SK-N-SH treated with all-trans-retinoic acid at 6 μM for 48 hours (cell line): ENCODE measurements at regions not wholly inside any gene's neighbourhood (a gene's known extent, or its start where the extent isn't known, plus 50 kb on each side); places are given as distances from the start of the nearest gene placed in this dataset.

ENCODE experiments used
- CREB5 ChIP-seq: fragments of 250-450 bp; sonication (Bioruptor Pico); IDR thresholded peaks from 2 replicates; pipeline ENCODE4 v1.5.1; 2020; ENCODE audit warnings: low read depth, mild to moderate bottlenecking, moderate library complexity
- CSRNP3 ChIP-seq: fragments of 250-450 bp; sonication (Bioruptor Pico); IDR thresholded peaks from 2 replicates; pipeline ENCODE4 v1.5.1; 2021; ENCODE audit warnings: mild to moderate bottlenecking, moderate library complexity
- GLIS3 ChIP-seq: fragments of 250-450 bp; sonication (Bioruptor Pico); IDR thresholded peaks from 2 replicates; pipeline ENCODE4 v1.5.0; 2020; ENCODE audit warnings: mild to moderate bottlenecking, moderate library complexity
- ISL1 ChIP-seq: fragments of 250-450 bp; sonication (Bioruptor Pico); IDR thresholded peaks from 2 replicates; pipeline ENCODE4 v2.1.2; 2022; ENCODE audit warnings: mild to moderate bottlenecking, moderate library complexity
- PATZ1 ChIP-seq: fragments of 250-450 bp; sonication (Bioruptor Pico); IDR thresholded peaks from 2 replicates; pipeline ENCODE4 v1.8.0; 2020; ENCODE audit warnings: mild to moderate bottlenecking, moderate library complexity, borderline replicate concordance
- RARB ChIP-seq: fragments of 250-450 bp; sonication (Bioruptor Pico); IDR thresholded peaks from 2 replicates; pipeline ENCODE4 v1.8.0; 2021; ENCODE audit warnings: mild to moderate bottlenecking, moderate library complexity
- TOX ChIP-seq: fragments of 250-450 bp; sonication (Bioruptor Pico); IDR thresholded peaks from 2 replicates; pipeline ENCODE4 v1.8.0; 2021; ENCODE audit warnings: mild to moderate bottlenecking, moderate library complexity, borderline replicate concordance
- ZFP3 ChIP-seq: fragments of 250-450 bp; sonication (Bioruptor Pico); IDR thresholded peaks from 2 replicates; pipeline ENCODE4 v1.5.0; 2020; ENCODE audit warnings: mild to moderate bottlenecking, moderate library complexity
- ZFP30 ChIP-seq: fragments of 450-650 bp; formaldehyde crosslinking; IDR thresholded peaks from 2 replicates; pipeline ENCODE4 v1.5.0; 2022; ENCODE audit warnings: mild to moderate bottlenecking, moderate library complexity
- ZNF8 ChIP-seq: fragments of 450-650 bp; formaldehyde crosslinking; IDR thresholded peaks from 2 replicates; pipeline ENCODE4 v1.5.0; 2020; ENCODE audit warnings: mild to moderate bottlenecking, moderate library complexity

GRCh38 chr2:53460347-53460746 lies 307.3 kb upstream of the CHAC2 start:
- no peak for TF ChIP-seq ZFP3 (CRISPR knock-in tag)
- no peak for TF ChIP-seq GLIS3 (CRISPR knock-in tag)
- TF ChIP-seq CREB5 (CRISPR knock-in tag), result no peak
- no peak for TF ChIP-seq PATZ1 (CRISPR knock-in tag)
- TF ChIP-seq TOX (CRISPR knock-in tag), result no peak
- TF ChIP-seq RARB (CRISPR knock-in tag), result no peak
- no peak for TF ChIP-seq CSRNP3 (CRISPR knock-in tag)
- no peak for TF ChIP-seq ZFP30 (CRISPR knock-in tag)
- no peak for TF ChIP-seq ISL1 (CRISPR knock-in tag)
- TF ChIP-seq ZNF8, result no peak
